GM12878 (cell line): ENCODE measurements at regions not wholly inside any gene's neighbourhood (a gene's known extent, or its start where the extent isn't known, plus 50 kb on each side); places are given as distances from the start of the nearest gene placed in this dataset.

Experiments
- ATAC-seq: fragments of 200-7000 bp; cut with Tn5 transposase; 3 replicates; pipeline ENCODE4 v1.9.1; 2020; ENCODE audit warnings: mild to moderate bottlenecking, moderate library complexity
- BruUV-seq: library from RNA; stranded (reverse); fragments of 400-500 nt; replicated peaks from 2 replicates; lab custom pipeline; 2021; lab: Mats Ljungman, UMichigan
- CTCF ChIA-PET: fragments of 300-600 bp; sonication (Branson Sonifier 250); formaldehyde crosslinking; extraction: SDS; loops from one replicate; lab custom pipeline; 2021; ENCODE audit warnings: inconsistent platforms; lab: Yijun Ruan, JAX
- POLR2A ChIA-PET: fragments of 350-600 bp; formaldehyde crosslinking; extraction: SDS; loops from one replicate; lab custom pipeline; 2021; ENCODE audit warnings: inconsistent platforms; lab: Charles Lee
- RAD21 ChIA-PET: fragments of 300-600 bp; sonication (Branson Sonifier 250); formaldehyde crosslinking; loops from one replicate; lab custom pipeline; 2023; ENCODE audit warnings: antibody characterized with exemption; ENCODE audit not compliant: unreplicated experiment; lab: Charles Lee
- SMC1A ChIA-PET: fragments of 300-600 bp; sonication (Branson Sonifier 250); formaldehyde crosslinking; loops from one replicate; lab custom pipeline; 2023; ENCODE audit not compliant: unreplicated experiment, uncharacterized antibody; lab: Charles Lee
- DNase-seq: peaks from one replicate; pipeline ENCODE4 v3.0.0-alpha.2; 2011; ENCODE audit warnings: low read depth, low spot score
- FAIRE-seq: peaks from 3 replicates; lab custom pipeline; 2011; peaks lifted over from hg19 to GRCh38; lab: Jason Lieb, UNC
- H2AFZ ChIP-seq: 2 replicates; pipeline ENCODE4 v1.6.0; 2011; ENCODE audit warnings: low read depth, low read length, control low read depth; ENCODE audit not compliant: control insufficient read depth
- H3K27ac ChIP-seq: 2 replicates; pipeline ENCODE4 v1.5.1; 2011; ENCODE audit warnings: control low read depth; ENCODE audit not compliant: control insufficient read depth, insufficient read depth
- H3K27me3 ChIP-seq, 2 experiments: replicated peaks in 1 of 2; 2 replicates each; pipeline versions ENCODE4 v1.6.0 to v1.6.1; 2011; ENCODE audit warnings: low read length in 1 of 2; ENCODE audit not compliant: control insufficient read depth in 2 of 2, insufficient read depth in 2 of 2
- H3K36me3 ChIP-seq, 2 experiments: 2 replicates each; pipeline ENCODE4 v1.5.1; 2011; ENCODE audit warnings: low read length in 1 of 2; ENCODE audit not compliant: control insufficient read depth in 2 of 2, insufficient read depth in 2 of 2
- H3K4me1 ChIP-seq: 2 replicates; pipeline ENCODE4 v1.6.1; 2011; ENCODE audit warnings: mild to moderate bottlenecking, low read length, moderate library complexity, mixed read lengths; ENCODE audit not compliant: control insufficient read depth, insufficient read depth
- H3K4me2 ChIP-seq: 2 replicates; pipeline ENCODE4 v1.6.0; 2011; ENCODE audit warnings: control low read depth; ENCODE audit not compliant: control insufficient read depth, insufficient read depth
- H3K4me3 ChIP-seq: fragments of 200-600 bp; sonication (generic); 2 replicates; pipeline ENCODE4 v1.5.1; 2016
- H3K79me2 ChIP-seq: 2 replicates; pipeline ENCODE4 v1.6.0; 2011; ENCODE audit warnings: low read length; ENCODE audit not compliant: control insufficient read depth, insufficient read depth
- H3K9ac ChIP-seq: 2 replicates; pipeline ENCODE4 v1.8.0; 2011; ENCODE audit warnings: low read length, control low read depth, mixed read lengths; ENCODE audit not compliant: control insufficient read depth, insufficient read depth
- H3K9me3 ChIP-seq: replicated peaks from 3 replicates; pipeline ENCODE4 v1.5.1; 2011; ENCODE audit warnings: mild to moderate bottlenecking, low read length; ENCODE audit not compliant: control insufficient read depth, insufficient read depth
- H4K20me1 ChIP-seq: 2 replicates; pipeline ENCODE4 v1.6.0; 2011; ENCODE audit not compliant: control insufficient read depth, insufficient read depth
- ATF3 ChIP-seq: IDR thresholded peaks from 2 replicates; pipeline ENCODE4 v1.6.1; 2011; ENCODE audit warnings: low read depth, mild to moderate bottlenecking, low read length, moderate library complexity, borderline replicate concordance; ENCODE audit errors: extremely low read depth
- HCFC1 ChIP-seq: fragments of 150-350 bp; IDR thresholded peaks from 2 replicates; pipeline ENCODE4 v1.6.1; 2014; ENCODE audit warnings: low read length
- MEF2A ChIP-seq: IDR thresholded peaks from 2 replicates; pipeline ENCODE4 v1.6.1; 2011; ENCODE audit warnings: low read depth, mild to moderate bottlenecking, low read length, moderate library complexity; ENCODE audit not compliant: insufficient read depth
- MEF2B ChIP-seq: fragments of 450-650 bp; IDR thresholded peaks from 2 replicates; pipeline ENCODE4 v1.6.1; 2018; ENCODE audit warnings: mild to moderate bottlenecking, moderate library complexity; ENCODE audit not compliant: partially characterized antibody, poor library complexity, severe bottlenecking
- PAX8 ChIP-seq: fragments of 450-650 bp; IDR thresholded peaks from 2 replicates; pipeline ENCODE4 v1.6.1; 2017; ENCODE audit warnings: mild to moderate bottlenecking, moderate library complexity
- SIX5 ChIP-seq: IDR thresholded peaks from 2 replicates; pipeline ENCODE4 v1.6.1; 2011; ENCODE audit warnings: mild to moderate bottlenecking, low read depth, low read length, moderate library complexity; ENCODE audit not compliant: severe bottlenecking
- TBL1XR1 ChIP-seq: IDR thresholded peaks from 2 replicates; pipeline ENCODE4 v1.6.1; 2012; ENCODE audit warnings: low read depth, low read length, improper control_type of control experiment
- WGBS: methylation state at CpG from one replicate; pipeline ENCODE4 v1.1.6; 2016; ENCODE audit warnings: low lambda C conversion rate; ENCODE audit not compliant: insufficient replicate concordance, insufficient coverage; ENCODE audit errors: missing lambda C conversion rate; 5-methylcytosine and 5-hydroxymethylcytosine counted together
- in situ Hi-C: fragments of 300-500 bp; cut with MboI; formaldehyde crosslinking; loops from 9 replicates; pipeline ENCODE4 v1.14.3; 2018; ENCODE audit warnings: mixed read lengths
- intact Hi-C: fragments of 100-400 bp; cut with micrococcal nuclease; formaldehyde crosslinking; loops from one replicate; pipeline ENCODE4 v1.14.2; 2022; ENCODE audit not compliant: unreplicated experiment
- TF ChIP-seq, protein P1 (sequence below): fragments of 450-650 bp; IDR thresholded peaks from 2 replicates; pipeline ENCODE4 v1.6.1; 2017; ENCODE audit warnings: mild to moderate bottlenecking, moderate library complexity

DNA sequence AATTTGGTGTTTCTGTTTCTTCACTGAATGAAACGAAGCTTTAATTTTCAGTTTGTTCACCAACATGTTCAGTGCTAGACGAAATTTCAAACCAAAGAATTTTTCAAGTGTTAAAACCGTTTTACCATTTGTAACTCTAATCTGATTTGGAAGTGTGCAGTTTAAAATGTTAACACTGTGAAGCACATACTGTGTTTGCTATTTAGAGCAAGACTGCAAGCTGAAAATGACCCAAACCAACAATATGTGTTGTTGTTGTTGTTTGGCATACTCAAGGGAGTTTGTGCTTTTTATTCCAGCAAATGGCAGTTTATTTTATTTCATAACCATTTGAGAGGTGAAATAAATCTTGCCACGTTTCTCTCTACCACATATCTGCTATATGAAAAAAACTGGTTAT, 128.4 kb upstream of the CDH7 start (continued):
- TF ChIP-seq PAX8 (no peak), MEF2A (no peak), ATF3 (no peak), SIX5 (no peak), TBL1XR1 (no peak), HCFC1 (no peak)
- TF ChIP-seq, protein P1, sequence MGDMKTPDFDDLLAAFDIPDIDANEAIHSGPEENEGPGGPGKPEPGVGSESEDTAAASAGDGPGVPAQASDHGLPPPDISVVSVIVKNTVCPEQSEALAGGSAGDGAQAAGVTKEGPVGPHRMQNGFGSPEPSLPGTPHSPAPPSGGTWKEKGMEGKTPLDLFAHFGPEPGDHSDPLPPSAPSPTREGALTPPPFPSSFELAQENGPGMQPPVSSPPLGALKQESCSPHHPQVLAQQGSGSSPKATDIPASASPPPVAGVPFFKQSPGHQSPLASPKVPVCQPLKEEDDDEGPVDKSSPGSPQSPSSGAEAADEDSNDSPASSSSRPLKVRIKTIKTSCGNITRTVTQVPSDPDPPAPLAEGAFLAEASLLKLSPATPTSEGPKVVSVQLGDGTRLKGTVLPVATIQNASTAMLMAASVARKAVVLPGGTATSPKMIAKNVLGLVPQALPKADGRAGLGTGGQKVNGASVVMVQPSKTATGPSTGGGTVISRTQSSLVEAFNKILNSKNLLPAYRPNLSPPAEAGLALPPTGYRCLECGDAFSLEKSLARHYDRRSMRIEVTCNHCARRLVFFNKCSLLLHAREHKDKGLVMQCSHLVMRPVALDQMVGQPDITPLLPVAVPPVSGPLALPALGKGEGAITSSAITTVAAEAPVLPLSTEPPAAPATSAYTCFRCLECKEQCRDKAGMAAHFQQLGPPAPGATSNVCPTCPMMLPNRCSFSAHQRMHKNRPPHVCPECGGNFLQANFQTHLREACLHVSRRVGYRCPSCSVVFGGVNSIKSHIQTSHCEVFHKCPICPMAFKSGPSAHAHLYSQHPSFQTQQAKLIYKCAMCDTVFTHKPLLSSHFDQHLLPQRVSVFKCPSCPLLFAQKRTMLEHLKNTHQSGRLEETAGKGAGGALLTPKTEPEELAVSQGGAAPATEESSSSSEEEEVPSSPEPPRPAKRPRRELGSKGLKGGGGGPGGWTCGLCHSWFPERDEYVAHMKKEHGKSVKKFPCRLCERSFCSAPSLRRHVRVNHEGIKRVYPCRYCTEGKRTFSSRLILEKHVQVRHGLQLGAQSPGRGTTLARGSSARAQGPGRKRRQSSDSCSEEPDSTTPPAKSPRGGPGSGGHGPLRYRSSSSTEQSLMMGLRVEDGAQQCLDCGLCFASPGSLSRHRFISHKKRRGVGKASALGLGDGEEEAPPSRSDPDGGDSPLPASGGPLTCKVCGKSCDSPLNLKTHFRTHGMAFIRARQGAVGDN, result no peak

DNA sequence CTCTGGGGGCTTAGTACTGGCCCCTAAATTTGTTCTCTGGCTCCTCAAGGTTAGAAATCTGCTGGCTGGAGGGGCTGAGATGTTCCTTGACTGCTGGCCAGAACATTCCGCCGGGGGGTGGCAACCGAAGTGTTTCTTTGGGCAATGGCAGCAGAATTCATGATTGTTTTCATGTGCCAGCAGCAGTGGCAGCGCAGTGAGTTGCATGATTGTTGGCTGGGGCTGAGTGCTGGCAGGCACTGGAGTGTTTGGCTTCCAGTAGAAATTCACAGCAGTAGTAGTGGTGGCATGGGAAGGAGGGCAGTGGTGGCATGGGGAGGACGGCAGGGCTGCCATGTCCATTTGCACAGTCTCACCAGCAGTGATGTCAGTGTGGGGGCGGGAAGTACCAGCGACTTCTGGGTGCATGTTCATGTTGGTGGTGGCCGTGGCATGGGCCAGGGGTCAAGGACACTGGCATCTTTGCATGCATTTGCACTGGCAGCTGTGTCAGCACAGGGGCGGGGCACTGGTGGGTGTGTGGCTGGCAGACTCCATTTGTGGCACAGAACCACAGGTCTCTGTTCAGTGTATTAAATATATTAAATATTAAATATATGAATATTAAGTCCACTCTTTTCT, 130.6 kb upstream of the CDH7 start:
- WGBS, result 36% methylated on average over 9 of the region's 9 CpGs
- no peak for TF ChIP-seq MEF2B
- POLR2A ChIA-PET, result no interaction called here

More for the DNA sequence above, 130.6 kb upstream of the CDH7 start:
- Histone ChIP-seq H3K4me2 (no peak overlapping the region), H2AFZ (no peak overlapping the region), H3K9ac (no peak overlapping the region), H3K36me3 (no peaks in the 10 kb centered on the region), H3K27me3 (no peaks in the 10 kb centered on the region), H3K4me1 (no peaks in the 10 kb centered on the region), H3K4me3 (no peak overlapping the region), H4K20me1 (no peaks in the 10 kb centered on the region), H3K27ac (no peak overlapping the region), H3K9me3 (no peaks in the 10 kb centered on the region), H3K79me2 (no peaks in the 10 kb centered on the region)
- no TSS peak for BruUV-seq
- ATAC-seq, result no peak
- ChIA-PET RAD21 (no interaction called here), CTCF (no interaction called here), SMC1A (no interaction called here)
- in situ Hi-C loops, result no loop called here
- intact Hi-C loops, result no loop called here
- DNase-seq, result no peak
- FAIRE-seq, result no peak
